GM18907 (cell line): ENCODE measurements at regions not wholly inside any gene's neighbourhood (a gene's known extent, or its start where the extent isn't known, plus 50 kb on each side); places are given as distances from the start of the nearest gene placed in this dataset.
"Not testable (repeated sequence)": the region's sequence is repeated elsewhere in the genome, so short reads cannot be mapped to it uniquely, and the experiment has no call there.

Experiments used
- ATAC-seq: cut with Tn5 transposase; IDR thresholded peaks from one replicate; pipeline ENCODE4 v1.9.1; 2021; ENCODE audit warnings: mild to moderate bottlenecking, moderate library complexity; ENCODE audit not compliant: unreplicated experiment

DNA sequence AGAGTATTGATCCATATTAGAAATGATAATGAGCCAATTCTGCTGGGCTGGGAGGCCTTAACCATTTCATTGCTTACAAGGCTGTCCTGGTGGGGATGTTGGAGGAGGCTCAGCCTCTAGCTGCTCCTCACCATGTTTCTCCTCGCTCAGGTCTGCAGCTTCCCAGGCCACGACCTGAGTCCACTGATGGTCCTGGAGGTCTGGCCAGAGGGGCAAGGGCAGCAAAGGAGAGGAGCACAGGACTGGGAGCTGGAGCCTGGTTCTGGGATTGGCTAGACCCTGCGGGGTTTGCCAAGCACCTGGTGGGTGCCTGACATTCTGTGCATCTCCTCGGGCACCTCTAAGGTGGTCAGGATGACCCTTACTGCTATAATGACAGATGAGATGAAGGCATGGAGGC is 92.6 kb downstream of the KIF26A start:
- no peak for ATAC-seq

DNA sequence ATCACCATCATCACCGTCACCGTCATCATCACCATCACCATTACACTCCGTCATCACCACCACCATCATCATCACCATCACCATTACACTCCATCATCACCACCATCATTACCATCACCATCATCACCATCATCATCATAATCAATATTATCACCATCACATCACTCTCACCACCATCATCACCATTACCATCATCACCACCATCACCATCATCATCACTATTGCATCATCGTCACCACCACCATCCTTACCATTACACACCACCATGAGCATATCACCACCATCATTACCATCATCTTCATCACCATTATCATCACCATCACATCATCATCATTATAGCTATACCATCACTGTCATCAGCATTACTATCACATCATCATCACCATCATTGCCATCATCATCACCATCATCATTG is 93.7 kb downstream of the KIF26A start:
- no peak for ATAC-seq

DNA sequence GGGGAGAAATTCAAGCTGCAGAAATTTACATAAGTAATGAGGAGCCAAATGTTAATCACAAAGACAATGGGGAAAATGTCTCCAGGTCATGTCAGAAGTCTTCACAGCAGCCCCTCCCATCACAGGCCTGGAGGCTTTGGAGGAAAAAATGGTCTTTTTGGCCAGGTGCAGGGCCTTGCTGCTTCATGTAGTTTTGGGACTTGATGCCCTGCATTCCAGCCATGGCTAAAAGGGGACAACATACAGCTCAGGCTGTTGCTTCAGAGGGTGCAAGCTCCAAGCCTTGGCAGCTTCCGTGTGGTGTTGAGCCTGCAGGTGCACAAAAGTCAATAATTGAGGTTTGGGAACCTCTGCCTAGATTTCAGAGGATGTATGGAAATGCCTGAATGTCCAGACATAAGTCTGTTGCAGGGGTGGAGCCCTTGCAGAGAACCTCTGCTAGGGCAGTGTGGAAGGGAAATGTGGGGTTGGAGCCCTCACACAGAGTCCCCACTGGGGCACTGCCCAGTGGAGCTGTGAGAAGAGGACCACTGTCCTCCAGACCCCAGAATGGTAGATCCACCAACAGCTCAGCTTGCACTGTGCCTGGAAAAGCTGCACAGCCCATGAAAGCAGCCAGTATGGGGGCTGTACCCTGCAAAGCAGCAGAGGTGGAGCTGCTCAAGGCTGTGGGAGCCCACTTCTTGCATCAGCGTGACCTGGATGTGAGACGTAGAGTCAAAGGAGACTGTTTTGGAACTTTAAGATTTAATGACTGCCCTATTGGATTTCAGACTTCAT is 95.8 kb downstream of the KIF26A start:
- not testable (repeated sequence) for ATAC-seq

DNA sequence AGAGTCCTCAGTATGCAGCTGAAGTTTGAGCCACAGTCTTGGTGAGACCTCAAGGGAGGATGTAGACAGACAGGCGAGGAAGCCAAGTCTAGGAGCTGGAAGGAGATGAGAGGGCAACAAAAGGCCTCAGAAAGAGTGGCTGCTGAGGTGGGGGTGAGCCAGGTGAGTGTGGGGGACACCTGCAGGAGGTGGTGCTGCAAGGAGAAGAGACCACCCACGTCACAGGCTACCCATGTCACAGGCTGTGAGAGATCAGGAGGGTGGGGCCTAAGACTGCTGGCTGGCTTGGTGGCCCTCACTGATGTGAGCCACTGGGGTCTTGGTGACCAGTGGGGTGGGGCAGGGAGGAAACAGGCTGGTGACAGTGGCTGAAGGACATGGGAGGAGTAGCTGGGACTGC is 97.3 kb downstream of the KIF26A start:
- ATAC-seq, result no peak

DNA sequence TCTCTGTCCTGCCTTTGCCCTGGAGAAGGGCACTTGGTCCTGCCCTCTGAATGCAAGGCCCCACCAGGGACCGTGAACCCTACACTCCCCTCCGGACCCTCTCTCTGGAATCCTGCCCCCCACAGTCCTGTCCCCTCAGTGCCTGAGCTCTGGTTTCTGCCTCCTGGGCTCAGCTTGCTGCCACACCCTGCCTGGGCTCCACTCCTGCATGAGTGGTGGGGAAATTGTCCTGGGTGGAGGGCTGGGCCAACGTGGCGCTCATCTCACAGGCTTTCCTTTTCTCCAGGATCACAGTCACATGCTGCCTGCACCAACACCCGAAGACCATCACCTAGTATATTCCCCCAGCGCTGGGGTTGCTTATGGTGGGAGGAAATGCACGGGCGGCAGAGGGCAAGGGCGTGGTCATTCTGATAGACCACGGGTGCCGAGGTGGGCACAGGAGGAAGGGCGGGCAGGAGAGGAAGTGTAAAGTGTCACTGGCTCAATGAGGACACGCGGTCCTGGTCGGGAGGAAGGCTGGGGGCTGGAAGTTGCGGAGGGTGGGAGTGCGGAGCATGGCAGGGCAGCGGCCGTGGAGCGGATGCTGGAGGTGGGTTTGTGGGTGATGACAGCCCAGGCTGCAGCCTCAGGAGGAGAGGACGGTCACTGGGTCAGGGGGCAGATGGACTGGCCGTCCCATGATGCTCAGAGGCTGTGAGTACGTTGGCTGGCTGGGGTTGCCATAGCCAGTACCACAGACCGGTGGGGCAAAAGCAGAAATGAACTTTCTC is 99.5 kb downstream of the KIF26A start:
- ATAC-seq, result no peak

DNA sequence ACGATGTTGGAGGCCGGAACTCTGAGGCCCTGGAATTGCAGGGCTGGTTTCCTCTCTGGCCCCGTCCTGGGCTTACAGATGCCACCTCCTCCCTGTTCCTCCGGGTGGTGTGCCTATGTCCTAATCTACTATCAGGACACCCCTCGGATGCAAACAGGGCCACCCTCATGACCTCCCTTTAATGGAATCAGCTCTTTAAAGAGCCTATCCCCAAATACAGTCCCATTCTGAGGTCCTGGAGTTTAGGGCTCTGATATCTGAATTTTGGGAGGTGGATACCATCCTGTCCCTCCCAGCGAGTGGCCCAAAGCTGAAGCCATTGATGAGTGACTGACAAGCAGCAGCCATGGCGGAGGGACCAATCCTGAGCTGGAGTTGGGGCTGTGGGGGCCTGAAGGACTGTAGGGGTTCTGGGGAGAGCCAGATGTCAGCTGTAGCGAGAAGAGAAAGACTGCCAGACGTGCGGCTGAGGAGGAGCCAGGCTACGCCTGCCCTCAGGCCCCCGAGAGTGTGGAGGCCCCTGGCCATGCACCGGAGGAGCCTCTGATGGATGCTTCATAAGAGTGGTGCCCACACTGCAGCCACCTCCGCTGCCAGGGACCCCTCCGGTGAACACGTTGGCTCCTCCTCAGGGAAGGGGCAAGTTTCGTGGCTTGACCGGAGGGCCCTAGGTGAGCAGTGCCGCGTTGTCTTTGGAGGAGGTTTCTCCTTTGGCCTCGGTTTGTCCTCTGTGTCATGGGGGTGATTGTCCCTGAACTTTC is 100.2 kb downstream of the KIF26A start:
- ATAC-seq, result no peak

DNA sequence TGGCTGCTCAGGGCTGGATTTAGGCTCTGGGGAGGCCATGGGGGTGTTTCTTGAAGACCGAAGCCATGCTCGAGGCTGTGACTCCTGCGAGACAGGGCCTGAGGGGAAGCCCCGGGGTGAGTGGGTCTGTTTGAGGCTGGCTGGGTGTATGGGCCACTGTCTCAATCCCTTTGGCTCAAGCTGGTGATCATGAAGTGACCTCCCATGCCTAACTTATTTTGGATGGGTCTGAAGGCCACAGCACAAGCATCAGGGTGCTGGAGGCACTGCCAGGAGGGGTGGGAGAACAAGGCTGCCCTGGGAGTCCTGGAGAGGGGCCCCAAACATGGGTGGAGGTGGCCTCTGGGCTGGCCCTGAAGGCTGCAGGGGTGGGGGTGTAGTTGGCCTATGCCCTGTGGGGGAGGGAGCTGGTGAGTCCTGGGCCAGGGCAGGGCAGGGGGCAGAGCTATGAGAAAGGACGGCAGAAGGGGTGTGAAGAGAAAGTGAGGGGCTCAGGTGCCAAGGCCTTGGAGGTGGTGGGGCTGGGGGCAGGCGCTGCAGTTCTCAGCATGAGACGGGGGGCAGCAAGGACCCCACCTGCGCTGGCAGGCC is 100.9 kb downstream of the KIF26A start:
- no peak for ATAC-seq

DNA sequence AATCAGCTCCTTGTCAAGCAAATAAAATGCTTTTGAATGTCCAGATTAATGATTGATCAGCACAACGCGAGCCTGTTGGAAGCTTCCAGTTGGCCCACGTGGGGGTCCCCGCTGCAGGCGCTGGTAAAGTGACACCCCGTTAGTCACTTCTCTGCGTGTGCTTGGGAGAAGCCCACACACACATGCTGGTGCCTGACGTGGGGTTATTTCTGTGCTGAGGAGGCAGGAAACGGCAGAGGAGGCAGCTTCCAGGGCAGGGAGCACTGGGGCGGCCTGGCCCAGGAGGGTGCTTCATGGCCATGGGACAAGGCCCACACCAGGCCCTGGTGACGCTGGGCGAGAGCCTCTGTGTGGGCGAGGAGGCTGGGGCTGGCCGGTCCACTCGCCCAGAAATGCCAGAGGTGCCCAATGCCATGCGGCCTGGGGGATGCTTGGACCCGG is 101.5 kb downstream of the KIF26A start:
- ATAC-seq, result no peak

DNA sequence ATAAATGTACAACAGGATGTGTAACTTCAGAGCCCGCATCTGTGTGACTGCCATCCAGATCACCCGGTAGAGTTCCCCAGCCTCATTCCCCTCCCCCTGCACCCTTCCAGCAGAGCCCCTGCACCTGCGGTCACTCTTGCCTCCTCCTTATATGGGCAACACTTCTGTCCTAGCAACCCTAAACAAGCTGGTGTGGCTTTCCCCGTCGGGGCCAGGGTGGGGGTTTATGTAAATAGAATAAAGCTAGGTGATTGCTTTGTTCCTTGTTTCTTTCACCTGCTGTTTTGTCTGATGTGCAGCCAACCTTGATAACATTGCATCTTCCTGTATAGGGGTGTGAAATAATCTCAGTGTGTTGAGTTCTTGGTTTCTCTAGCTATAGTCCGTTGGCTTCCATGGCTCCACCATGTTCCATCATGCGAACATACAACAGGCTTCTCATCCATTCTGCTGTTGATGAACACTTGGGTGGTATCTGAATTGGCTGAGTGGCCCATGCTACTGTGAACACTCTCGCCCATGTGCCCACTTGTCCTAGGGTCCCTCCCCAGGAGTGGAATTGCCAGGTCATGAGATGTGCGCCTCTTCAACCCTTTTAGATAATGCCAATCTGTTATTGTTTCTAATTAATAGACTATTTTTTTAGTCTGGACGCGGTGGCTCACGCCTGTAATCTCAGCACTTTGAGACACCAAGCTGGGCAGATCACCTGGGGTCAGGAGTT is 102.2 kb downstream of the KIF26A start:
- ATAC-seq, result no peak

DNA sequence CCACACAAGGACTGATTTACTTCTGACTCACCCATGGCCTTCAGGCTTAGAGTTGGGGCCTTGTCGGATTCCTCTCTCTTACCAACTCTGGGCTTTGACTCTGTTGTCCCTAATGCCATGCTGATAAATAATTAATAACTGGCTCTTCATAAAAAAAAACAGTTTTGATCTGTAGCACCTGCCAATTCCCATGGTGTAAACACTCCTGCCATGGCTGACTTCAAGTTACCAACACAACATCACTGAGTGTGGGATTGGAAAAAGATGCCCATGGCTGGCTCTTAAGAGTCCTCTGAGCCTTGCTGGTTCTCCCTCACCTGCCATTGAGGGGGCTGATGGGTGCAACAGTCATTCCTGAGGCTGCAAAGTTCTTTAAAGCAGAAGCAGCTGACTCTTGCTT is 104.8 kb downstream of the KIF26A start:
- ATAC-seq, result no peak

DNA sequence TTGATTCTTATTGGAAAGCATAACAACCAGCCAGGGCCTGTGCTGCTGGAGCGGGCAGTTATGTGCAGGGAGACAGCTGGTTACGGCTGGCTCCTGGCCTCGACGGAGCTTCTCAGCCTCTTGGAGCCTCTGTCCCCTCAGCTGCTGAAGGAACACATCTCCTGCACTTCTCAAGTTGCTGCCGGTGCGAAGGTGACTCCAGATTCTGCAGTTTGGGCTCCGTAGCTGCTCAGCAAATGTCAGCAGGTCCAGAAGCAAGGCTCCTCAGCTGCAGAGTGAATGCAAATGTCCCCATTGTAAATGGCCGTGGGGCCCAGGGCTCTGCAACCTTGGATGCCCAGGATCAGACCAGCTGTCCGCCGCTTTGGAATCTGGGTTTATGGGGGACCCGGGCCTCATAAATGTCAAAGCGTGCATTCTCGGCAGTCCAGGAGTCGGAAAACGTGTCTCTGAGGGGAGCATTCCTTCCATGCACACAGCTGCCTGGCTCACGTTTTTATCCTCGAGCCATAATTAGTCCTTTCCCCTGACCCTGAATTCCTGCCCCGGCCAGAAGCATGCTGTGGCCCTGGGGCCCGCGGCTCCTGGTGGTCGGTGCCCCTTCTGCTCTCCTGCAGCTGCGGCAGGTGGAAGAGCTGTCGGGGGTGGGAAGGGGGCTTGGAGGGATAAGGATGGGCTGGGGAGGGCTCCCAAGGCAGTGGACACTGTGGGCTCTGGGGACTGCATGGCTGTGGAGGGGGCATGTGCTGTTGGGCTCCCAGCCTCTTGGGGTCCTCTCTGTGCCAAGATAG is 106.0 kb downstream of the KIF26A start:
- ATAC-seq, result no peak

DNA sequence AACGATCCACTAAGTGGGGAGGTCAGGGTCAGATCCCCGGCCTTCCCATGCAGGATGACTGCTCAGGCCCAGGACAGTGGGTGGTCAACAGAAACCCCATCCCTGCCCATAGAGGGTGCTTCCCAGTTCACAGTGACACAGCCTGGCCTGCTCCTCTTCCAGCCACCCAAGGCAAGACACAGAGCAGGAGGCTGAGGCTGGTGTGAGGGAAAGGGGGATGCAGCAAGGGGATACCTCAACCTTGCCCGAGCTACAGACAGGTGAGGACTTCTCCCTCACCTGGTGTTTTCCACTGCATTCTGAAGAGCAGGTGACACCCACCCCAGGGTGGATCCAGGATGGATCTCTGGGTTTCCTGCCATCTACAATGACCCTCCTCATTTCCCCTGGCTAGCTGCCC is 106.7 kb downstream of the KIF26A start:
- ATAC-seq, result no peak

DNA sequence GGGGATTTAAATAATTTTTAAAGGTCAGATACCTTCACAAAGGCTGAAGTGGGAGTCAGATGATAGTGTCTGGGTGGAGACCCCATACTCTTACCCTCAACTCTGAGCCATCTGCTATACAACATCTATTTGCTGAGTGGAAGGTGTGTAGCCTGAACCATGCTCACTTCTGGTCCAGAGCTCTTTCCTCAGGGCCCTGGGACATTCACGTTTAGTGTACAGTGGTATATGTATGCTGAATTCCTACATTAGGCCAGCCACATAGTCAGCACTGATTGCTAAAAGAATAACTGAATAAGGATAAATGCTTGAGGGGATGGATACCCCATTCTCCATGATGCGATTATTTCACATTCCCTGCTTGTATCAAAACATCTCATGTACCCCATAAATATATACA is 107.3 kb downstream of the KIF26A start:
- no peak for ATAC-seq

DNA sequence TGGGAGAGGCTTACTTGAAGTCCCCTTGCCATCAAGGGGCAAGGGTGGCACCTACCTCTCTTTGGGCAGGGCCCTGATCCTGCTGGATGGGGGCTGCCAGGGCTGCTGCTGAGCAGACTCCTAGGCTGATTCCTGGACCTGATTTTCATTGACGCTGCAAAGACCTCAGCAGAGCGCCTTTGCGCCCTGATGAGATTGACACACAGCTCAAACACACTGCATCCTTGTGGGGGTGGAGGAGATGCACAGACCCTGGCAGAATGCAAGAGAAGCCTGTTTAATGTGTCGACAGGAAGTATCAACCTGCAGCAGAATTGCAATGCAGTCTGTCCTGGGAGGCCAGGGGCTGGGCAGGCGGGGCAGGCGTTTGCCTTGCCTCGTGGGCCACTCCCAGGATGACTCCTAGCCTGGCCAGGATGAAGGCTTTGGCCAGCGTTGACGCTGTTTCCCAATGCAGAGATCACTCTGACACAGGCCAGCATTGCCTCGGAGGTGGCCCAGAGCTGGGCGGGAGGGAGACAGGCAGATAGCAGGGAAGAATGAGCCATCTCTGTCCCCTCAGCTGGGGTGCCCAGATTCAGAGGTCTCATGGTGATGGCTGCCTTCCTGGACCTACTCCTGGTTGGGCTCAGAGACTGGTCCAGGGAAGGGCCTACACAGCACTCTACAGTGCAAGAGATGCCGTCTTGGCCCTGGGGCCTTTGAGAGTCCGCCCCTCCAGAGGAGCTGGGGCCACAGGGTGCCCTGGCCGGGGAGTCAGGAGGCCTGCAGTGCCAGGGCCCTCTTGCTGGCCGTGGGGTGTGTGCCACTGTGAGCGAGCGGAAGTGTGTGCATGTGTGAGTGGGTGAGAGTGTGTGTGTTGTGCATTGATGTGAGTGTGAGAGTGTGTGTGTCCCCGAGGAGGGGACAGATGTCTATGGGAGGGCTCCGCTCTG is 108.3 kb downstream of the KIF26A start:
- no peak for ATAC-seq

DNA sequence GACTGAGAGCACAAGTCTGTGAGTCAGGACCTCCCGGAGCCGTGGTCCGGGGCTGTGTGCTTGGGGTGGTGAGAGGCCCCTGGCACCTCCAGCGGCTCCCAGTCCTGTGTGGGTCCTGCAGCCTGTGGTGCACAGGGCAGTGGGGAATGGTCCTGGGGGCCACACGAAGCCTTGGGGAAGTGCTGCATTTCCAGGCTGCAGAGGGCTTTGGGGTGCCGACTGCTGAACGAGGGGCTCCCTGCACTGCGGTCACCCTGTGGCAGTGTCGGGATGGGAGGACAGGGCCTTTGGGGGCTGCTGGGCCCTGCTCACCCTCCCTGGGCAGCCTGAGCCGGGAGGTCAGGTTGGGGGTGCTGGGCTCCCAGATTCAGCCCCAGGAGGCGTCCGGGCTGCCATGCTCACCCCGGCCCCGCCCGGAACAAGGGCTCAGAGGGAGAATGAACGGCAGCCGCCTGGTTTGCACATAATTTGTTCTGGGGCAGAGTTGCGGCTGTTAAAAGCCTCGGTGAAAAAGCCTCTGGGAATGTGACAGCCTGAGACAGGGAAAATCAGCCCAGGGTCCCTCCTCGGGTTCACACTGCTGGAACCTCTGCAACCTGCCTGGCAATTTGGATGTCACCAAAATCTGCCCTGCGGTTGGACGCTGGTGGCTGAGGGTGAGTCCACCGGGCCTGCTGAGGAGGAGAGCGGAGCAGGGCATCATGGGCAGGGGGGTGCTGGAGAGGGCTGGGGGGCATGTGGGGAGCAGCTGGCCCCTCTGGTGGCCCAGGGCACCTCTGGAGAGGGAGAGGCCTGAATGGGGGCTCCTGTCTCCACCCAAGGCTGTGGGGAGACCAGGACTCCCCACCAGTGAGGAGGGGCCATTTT is 109.2 kb downstream of the KIF26A start:
- ATAC-seq, result no peak

DNA sequence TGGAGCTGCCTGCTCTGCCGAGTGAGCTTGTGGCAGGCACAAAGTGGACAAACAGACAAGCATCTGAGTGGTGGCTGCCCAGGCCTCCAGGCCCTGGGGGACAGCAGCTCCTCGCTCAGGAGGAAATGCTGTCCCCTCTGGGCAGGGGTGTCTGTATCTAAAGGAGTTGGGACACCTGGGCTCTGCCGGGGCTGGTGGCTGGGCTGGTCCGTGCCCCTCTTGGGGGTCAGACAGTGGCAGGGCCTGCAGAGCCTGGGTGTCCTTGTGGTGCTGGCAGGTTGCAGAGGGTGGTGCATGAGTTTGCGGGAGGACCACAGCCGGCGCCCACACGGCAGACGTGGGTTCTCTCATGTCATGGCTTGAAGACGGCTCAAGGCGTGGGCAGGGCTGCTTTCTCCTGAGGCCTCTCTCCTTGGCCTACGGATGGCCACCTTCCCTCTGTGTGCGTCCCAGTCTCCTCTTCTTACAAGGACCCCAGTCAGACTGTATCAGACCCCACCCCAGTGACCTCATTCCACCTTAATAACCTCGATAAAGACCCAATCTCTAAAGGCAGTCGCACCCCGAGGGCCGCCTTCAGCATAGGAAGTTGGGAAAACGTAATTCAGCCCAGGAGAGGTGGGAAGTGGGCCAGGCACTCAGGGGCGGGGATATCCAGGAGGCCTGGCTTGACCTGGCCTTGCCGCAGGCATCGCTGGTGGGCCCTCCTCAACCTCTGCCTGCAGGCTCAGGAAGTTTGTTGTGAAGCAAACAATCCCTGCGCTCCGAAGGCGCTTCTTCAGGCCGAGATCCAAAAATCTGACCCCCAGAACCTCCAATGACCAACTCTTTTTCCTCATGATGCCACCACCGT is 110.0 kb downstream of the KIF26A start:
- no peak for ATAC-seq

DNA sequence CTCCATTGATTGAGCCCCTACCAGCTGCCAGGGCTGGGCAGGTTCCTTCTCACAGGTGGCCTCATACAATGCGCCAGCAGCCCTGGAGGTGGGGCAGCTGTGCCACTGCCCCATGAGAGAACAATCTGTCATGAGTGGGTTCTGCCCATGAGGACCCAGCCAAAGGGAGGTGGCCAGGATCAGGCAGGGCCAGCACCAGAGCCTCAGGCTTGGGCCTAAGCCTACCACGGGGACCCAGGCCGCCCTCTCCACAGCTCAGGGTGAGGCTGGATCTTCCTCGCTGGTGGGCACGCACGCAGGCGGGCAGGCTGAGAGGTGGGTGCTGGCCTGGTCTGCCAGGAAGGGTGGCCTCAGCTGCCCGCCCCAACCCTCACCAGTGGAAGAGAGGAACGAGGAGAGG is 110.7 kb downstream of the KIF26A start:
- ATAC-seq, result no peak
